ENCODE measurements at regions not wholly inside any gene's neighbourhood (a gene's known extent, or its start where the extent isn't known, plus 50 kb on each side); places are given as distances from the start of the nearest gene placed in this dataset.
A peak's percentile ranks its signal among the peaks of the same experiment; 100 is the strongest.

DNA sequence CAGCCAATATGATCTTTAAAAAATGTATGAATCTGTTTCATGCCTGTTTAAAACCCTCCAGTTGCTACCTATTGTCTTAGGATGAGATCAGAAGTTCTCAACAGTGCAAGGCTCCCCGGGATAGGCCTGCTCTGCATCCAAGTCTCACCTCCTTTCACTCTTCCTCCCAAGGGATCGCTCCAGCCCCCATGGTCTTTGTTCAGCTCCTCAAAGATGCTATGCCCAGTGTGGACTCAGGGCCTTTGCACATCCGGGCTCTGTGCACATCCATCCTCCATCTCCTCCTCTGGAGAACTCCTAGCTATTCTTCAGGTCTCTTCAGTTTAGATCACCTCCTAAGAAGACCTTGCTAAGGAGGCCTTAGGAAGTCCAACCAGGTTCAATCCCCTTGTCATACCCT is 82.7 kb upstream of the LEP start:
- H3K4me3 Mint-ChIP-seq: no peak overlapping the region
- peak overlapping the region; percentile 75 for H3K27ac Mint-ChIP-seq (ENCODE audit: unreplicated experiment)
- H3K9me3 Mint-ChIP-seq: no peaks in the 10 kb centered on the region
- peaks cover 76% of the 10 kb centered on the region for H3K27me3 Mint-ChIP-seq (ENCODE audit: low read depth)
- no peaks in the 10 kb centered on the region for H3K36me3 Mint-ChIP-seq (ENCODE audit: low read depth)
- DNase-seq (ENCODE audit: low read depth, low spot score): no peak
- peaks cover 15% of the 10 kb centered on the region for H3K4me1 Mint-ChIP-seq
- TF ChIP-seq, protein P1, sequence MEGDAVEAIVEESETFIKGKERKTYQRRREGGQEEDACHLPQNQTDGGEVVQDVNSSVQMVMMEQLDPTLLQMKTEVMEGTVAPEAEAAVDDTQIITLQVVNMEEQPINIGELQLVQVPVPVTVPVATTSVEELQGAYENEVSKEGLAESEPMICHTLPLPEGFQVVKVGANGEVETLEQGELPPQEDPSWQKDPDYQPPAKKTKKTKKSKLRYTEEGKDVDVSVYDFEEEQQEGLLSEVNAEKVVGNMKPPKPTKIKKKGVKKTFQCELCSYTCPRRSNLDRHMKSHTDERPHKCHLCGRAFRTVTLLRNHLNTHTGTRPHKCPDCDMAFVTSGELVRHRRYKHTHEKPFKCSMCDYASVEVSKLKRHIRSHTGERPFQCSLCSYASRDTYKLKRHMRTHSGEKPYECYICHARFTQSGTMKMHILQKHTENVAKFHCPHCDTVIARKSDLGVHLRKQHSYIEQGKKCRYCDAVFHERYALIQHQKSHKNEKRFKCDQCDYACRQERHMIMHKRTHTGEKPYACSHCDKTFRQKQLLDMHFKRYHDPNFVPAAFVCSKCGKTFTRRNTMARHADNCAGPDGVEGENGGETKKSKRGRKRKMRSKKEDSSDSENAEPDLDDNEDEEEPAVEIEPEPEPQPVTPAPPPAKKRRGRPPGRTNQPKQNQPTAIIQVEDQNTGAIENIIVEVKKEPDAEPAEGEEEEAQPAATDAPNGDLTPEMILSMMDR (conservative IDR thresholded peaks at IDR 0.05): no peak

DNA sequence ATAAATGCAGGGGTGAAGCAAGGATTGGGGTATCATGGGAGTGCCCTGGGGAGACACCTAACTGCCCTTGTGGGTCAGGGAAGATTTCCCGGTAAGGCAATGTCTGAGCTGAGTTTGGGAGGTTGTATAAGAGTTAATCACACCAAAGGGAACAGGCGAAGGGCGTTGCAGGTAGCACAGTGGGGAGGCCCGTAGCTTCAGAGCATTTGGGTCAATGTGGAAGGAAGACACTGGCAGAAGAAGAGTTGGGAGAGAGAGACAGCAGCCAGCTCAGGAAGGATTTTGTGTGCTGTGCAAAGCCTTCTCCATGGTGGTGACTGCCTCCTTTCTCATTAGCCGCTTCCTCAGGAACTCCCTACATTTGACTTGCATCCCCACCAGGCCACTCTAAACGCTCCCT is 80.8 kb upstream of the LEP start:
- Mint-ChIP-seq H3K4me1 (peaks cover 5% of the 10 kb centered on the region), H3K27me3 (ENCODE audit: low read depth) (peaks cover 82% of the 10 kb centered on the region), H3K4me3 (no peak overlapping the region), H3K9me3 (no peaks in the 10 kb centered on the region), H3K36me3 (ENCODE audit: low read depth) (no peaks in the 10 kb centered on the region), H3K27ac (ENCODE audit: unreplicated experiment) (no peak overlapping the region)
- DNase-seq (ENCODE audit: low read depth, low spot score): no peak
- TF ChIP-seq, protein P1 (conservative IDR thresholded peaks at IDR 0.05): no peak

DNA sequence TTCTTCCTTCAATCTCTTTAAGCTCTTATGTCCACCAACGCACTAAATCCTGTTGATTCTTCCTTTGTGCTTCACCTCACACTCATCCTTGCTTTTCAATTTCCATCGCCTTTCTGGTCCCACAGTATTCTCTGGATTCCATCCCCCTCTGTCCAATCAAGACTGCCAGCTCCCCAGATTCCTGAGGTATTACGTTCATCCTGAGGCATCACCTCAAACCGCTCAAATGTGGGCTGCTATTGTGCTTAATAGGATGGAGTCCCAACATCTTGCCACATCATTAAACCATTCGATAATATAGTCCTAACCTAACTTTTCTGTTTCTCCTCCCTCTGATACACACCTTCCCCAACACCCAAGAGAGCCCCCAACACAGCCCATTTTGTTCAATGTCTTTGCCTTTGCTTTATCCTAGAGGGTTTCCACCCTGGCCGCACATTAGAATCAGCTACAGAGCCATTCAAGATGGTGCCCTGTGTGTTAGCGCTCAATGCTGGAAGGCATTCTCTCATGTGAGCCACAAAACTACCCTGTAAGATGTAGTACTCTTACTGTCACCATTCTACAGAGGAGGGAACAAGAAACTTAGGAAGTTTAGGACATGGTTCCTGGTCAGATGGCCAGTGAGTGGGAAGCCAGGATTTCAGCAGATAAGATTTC is 79.5 kb upstream of the LEP start:
- Mint-ChIP-seq H3K4me1 (no peaks in the 10 kb centered on the region), H3K27me3 (ENCODE audit: low read depth) (peaks cover 93% of the 10 kb centered on the region), H3K36me3 (ENCODE audit: low read depth) (no peaks in the 10 kb centered on the region), H3K4me3 (no peak overlapping the region), H3K27ac (ENCODE audit: unreplicated experiment) (no peak overlapping the region), H3K9me3 (no peaks in the 10 kb centered on the region)
- TF ChIP-seq, protein P1 (conservative IDR thresholded peaks at IDR 0.05): no peak
- DNase-seq (ENCODE audit: low read depth, low spot score): no peak

DNA sequence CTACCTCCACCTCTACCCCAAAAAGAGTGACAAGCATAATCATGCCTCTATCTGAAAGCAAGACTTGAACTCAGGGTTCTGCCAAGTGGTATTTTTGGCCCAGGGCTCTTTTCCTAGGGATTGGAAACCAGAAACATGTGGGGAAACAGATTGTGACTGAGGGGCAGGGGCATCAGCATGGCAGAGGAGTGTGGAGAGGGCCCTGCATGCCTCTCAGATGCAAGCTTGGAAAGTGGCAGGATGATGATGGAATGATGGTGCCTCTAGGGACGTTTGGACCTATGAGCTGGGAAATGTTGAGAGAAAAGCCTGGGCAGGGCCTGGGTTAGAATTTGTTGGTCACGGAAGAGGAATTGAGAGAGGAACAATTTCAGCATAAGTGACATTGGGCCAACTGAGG is 78.4 kb upstream of the LEP start:
- TF ChIP-seq, protein P1 (conservative IDR thresholded peaks at IDR 0.05): no peak

DNA sequence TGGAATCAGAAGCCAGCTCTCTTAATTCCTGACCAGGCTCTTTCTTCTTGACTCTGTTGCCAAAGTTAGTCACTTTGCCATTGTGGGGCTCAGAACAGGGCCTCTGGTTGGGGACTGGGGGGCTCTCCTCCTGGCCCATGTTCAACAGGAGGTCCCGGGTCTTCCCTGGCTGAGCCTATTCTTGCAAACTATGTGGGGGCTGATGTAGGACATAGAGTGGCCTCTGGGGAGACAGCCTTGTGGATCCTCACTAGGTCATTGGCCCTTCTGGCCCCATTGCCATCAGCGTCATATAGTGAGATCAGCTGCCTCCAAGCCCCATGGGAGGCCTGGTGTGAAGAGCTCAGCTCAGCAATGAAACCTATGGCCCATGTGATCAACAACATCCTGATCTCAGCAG is 77.6 kb upstream of the LEP start:
- Mint-ChIP-seq H3K4me3 (no peak overlapping the region), H3K4me1 (peaks cover 2% of the 10 kb centered on the region), H3K27me3 (ENCODE audit: low read depth) (peaks cover 92% of the 10 kb centered on the region), H3K9me3 (no peaks in the 10 kb centered on the region), H3K36me3 (ENCODE audit: low read depth) (no peaks in the 10 kb centered on the region), H3K27ac (ENCODE audit: unreplicated experiment) (no peak overlapping the region)
- TF ChIP-seq, protein P1 (conservative IDR thresholded peaks at IDR 0.05): no peak
- DNase-seq (ENCODE audit: low read depth, low spot score): no peak

More for the DNA sequence above, 78.4 kb upstream of the LEP start:
- Mint-ChIP-seq H3K9me3 (no peaks in the 10 kb centered on the region), H3K36me3 (ENCODE audit: low read depth) (no peaks in the 10 kb centered on the region), H3K27ac (ENCODE audit: unreplicated experiment) (no peak overlapping the region), H3K4me3 (no peak overlapping the region), H3K27me3 (ENCODE audit: low read depth) (peaks cover 92% of the 10 kb centered on the region), H3K4me1 (no peaks in the 10 kb centered on the region)
- no peak for DNase-seq (ENCODE audit: low read depth, low spot score)
